Left ventricle myocardium inferior (tissue), 1 donor: ENCODE measurements at regions not wholly inside any gene's neighbourhood (a gene's known extent, or its start where the extent isn't known, plus 50 kb on each side); places are given as distances from the start of the nearest gene placed in this dataset.

Experiments
- DNase-seq: peaks from one replicate; pipeline ENCODE4 v3.0.0-alpha.2; 2020
- H3K27ac ChIP-seq: fragments of 200-600 bp; replicated peaks from 2 replicates; pipeline ENCODE4 v1.8.0; 2021
- H3K27me3 ChIP-seq: fragments of 200-600 bp; 2 replicates; pipeline ENCODE4 v1.8.0; 2021; ENCODE audit warnings: low read depth
- H3K36me3 ChIP-seq: fragments of 200-600 bp; 2 replicates; pipeline ENCODE4 v1.8.0; 2021
- H3K4me1 ChIP-seq: fragments of 200-600 bp; 2 replicates; pipeline ENCODE4 v1.8.0; 2021
- H3K4me3 ChIP-seq: fragments of 200-600 bp; 2 replicates; pipeline ENCODE4 v1.8.0; 2021; ENCODE audit warnings: mild to moderate bottlenecking, moderate library complexity
- H3K9me3 ChIP-seq: fragments of 200-600 bp; replicated peaks from 2 replicates; pipeline ENCODE4 v1.8.0; 2021
- CTCF ChIP-seq: fragments of 200-600 bp; IDR thresholded peaks from 2 replicates; pipeline ENCODE4 v1.8.0; 2021; ENCODE audit warnings: antibody characterized with exemption, mild to moderate bottlenecking, borderline replicate concordance
- intact Hi-C: fragments of 100-400 bp; cut with micrococcal nuclease; formaldehyde crosslinking; loops from one replicate; pipeline ENCODE4 v1.11.0; 2022
- donor health status: DM: no; HTN: yes; CAD: no; lungs with severe emphysema.

- intact Hi-C loops = no loop called here
- no peaks in the 10 kb centered on the region for H3K36me3 ChIP-seq
- no peak for TF ChIP-seq CTCF
- H3K27ac ChIP-seq = peak overlapping the region; percentile 23
- H3K27me3 ChIP-seq = no peaks in the 10 kb centered on the region
- DNase-seq = no peak
- peaks cover 25% of the 10 kb centered on the region for H3K4me1 ChIP-seq
- H3K9me3 ChIP-seq = no peaks in the 10 kb centered on the region
- H3K4me3 ChIP-seq = no peak overlapping the region
Observed at GRCh38 chr16:9308356-9308801, 216.9 kb downstream of the HAPSTR1 start.

GRCh38 chr16:9308850-9309249 lies 217.4 kb downstream of the HAPSTR1 start:
- no peaks in the 10 kb centered on the region for H3K27me3 ChIP-seq
- no peak overlapping the region for H3K4me3 ChIP-seq
- H3K27ac ChIP-seq = no peak overlapping the region
- H3K4me1 ChIP-seq = peaks cover 25% of the 10 kb centered on the region
- TF ChIP-seq CTCF = no peak
- H3K9me3 ChIP-seq = no peaks in the 10 kb centered on the region
- no peak for DNase-seq
- no peaks in the 10 kb centered on the region for H3K36me3 ChIP-seq
- intact Hi-C loops = no loop called here

GRCh38 chr16:9309844-9310243 lies 218.4 kb downstream of the HAPSTR1 start:
- peaks cover 6% of the 10 kb centered on the region for H3K9me3 ChIP-seq
- no peak overlapping the region for H3K4me3 ChIP-seq
- H3K27me3 ChIP-seq = no peaks in the 10 kb centered on the region
- no peak for TF ChIP-seq CTCF
- no peak for DNase-seq
- H3K36me3 ChIP-seq = no peaks in the 10 kb centered on the region
- peaks cover 25% of the 10 kb centered on the region for H3K4me1 ChIP-seq
- intact Hi-C loops = no loop called here
- no peak overlapping the region for H3K27ac ChIP-seq

- Histone ChIP-seq H3K27me3 (no peaks in the 10 kb centered on the region), H3K4me1 (peaks cover 25% of the 10 kb centered on the region), H3K4me3 (no peak overlapping the region), H3K36me3 (no peaks in the 10 kb centered on the region), H3K27ac (no peak overlapping the region), H3K9me3 (peaks cover 17% of the 10 kb centered on the region)
- intact Hi-C loops = no loop called here
- no peak for DNase-seq
- TF ChIP-seq CTCF = no peak
Observed at GRCh38 chr16:9311303-9311954, 220.0 kb downstream of the HAPSTR1 start.

DNA sequence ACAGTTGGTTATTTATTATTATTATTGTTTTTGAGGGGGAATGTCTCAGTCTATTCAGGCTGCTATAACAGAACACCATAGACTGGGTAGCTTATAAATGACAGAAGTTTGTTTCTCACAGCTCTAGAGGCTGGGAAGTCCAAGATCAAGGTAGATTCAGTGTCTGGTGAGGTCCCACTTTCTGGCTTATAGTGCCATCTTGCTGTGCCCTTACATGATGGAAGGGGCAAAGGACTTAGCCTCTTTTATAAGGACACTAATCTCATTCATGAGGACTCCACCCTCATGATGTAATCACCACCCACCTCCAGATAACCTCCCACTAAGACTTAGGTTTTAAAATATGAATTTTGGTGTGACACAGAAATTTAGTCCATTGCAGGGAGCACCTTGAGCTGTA lies 224.6 kb downstream of the HAPSTR1 start:
- Histone ChIP-seq H3K4me3 (no peak overlapping the region), H3K27me3 (no peaks in the 10 kb centered on the region), H3K36me3 (no peaks in the 10 kb centered on the region), H3K27ac (no peak overlapping the region), H3K4me1 (peaks cover 5% of the 10 kb centered on the region), H3K9me3 (peaks cover 20% of the 10 kb centered on the region)
- intact Hi-C loops = no loop called here
- no peak for DNase-seq
- no peak for TF ChIP-seq CTCF
